Nephron (organoid): ENCODE measurements at regions not wholly inside any gene's neighbourhood (a gene's known extent, or its start where the extent isn't known, plus 50 kb on each side); places are given as distances from the start of the nearest gene placed in this dataset.

Experiments
- H3K27ac Mint-ChIP-seq, 3 experiments: 2 replicates each; pipeline ENCODE4 v1.8.0; 2020; ENCODE audit warnings: mixed read lengths in 3 of 3, mild to moderate bottlenecking in 2 of 3, moderate library complexity in 1 of 3
- H3K27me3 Mint-ChIP-seq: 2 replicates; pipeline ENCODE4 v1.8.0; 2021; ENCODE audit warnings: low read depth, mild to moderate bottlenecking, moderate library complexity, mixed read lengths
- H3K36me3 Mint-ChIP-seq: 2 replicates; pipeline ENCODE4 v1.8.0; 2020; ENCODE audit warnings: low read depth, mixed read lengths
- H3K4me1 Mint-ChIP-seq: 2 replicates; pipeline ENCODE4 v1.8.0; 2020; ENCODE audit warnings: mixed read lengths
- H3K4me3 Mint-ChIP-seq, 3 experiments: 2 replicates each; pipeline ENCODE4 v1.8.0; 2020; ENCODE audit warnings: mild to moderate bottlenecking in 3 of 3, mixed read lengths in 3 of 3, moderate library complexity in 2 of 3
- H3K9me3 Mint-ChIP-seq: 2 replicates; pipeline ENCODE4 v1.8.0; 2020; ENCODE audit warnings: mixed read lengths
- CTCF ChIP-seq, 3 experiments: fragments of 200-600 bp; sonication (generic); IDR thresholded peaks; one replicate each; pipeline ENCODE4 v1.5.0; 2021; ENCODE audit warnings: antibody characterized with exemption in 3 of 3; ENCODE audit not compliant: unreplicated experiment in 3 of 3

- no peak overlapping the region for H3K4me3 Mint-ChIP-seq
- H3K36me3 Mint-ChIP-seq = peaks cover 5% of the 10 kb centered on the region
- no peak overlapping the region for H3K27ac Mint-ChIP-seq
- H3K4me1 Mint-ChIP-seq = peaks cover 22% of the 10 kb centered on the region
- peaks cover under 1% of the 10 kb centered on the region for H3K27me3 Mint-ChIP-seq
- peaks cover 25% of the 10 kb centered on the region for H3K9me3 Mint-ChIP-seq
- TF ChIP-seq CTCF (IDR thresholded peaks at IDR 0.05; ENCODE audit: unreplicated experiment in 3 of 3) = no peak
Observed at GRCh38 chr2:236981701-236982485, 103.8 kb upstream of the COPS8 start.

GRCh38 chr2:236982693-236983455, 102.8 kb upstream of the COPS8 start:
- H3K27ac Mint-ChIP-seq = no peak overlapping the region
- TF ChIP-seq CTCF (IDR thresholded peaks at IDR 0.05; ENCODE audit: unreplicated experiment in 3 of 3) = no peak
- H3K36me3 Mint-ChIP-seq = peaks cover 5% of the 10 kb centered on the region
- H3K4me1 Mint-ChIP-seq = peaks cover 18% of the 10 kb centered on the region
- H3K27me3 Mint-ChIP-seq = peaks cover 6% of the 10 kb centered on the region
- H3K9me3 Mint-ChIP-seq = peaks cover 25% of the 10 kb centered on the region
- H3K4me3 Mint-ChIP-seq = no peak overlapping the region

GRCh38 chr2:236984046-236984445, 101.6 kb upstream of the COPS8 start:
- H3K36me3 Mint-ChIP-seq = peaks cover 5% of the 10 kb centered on the region
- H3K27ac Mint-ChIP-seq = no peak overlapping the region
- peaks cover 25% of the 10 kb centered on the region for H3K4me1 Mint-ChIP-seq
- TF ChIP-seq CTCF (IDR thresholded peaks at IDR 0.05; ENCODE audit: unreplicated experiment in 3 of 3) = no peak
- no peak overlapping the region for H3K4me3 Mint-ChIP-seq
- peaks cover 6% of the 10 kb centered on the region for H3K27me3 Mint-ChIP-seq
- H3K9me3 Mint-ChIP-seq = peaks cover 25% of the 10 kb centered on the region

- Mint-ChIP-seq H3K4me1 (peaks cover 33% of the 10 kb centered on the region), H3K27ac (peak overlapping the region in 2 of 3 experiments; percentile 7 to 78), H3K27me3 (peaks cover 6% of the 10 kb centered on the region), H3K4me3 (no peak overlapping the region), H3K9me3 (peaks cover 25% of the 10 kb centered on the region), H3K36me3 (peaks cover 5% of the 10 kb centered on the region)
- TF ChIP-seq CTCF (IDR thresholded peaks at IDR 0.05; ENCODE audit: unreplicated experiment in 3 of 3) = no peak
Observed at GRCh38 chr2:236985761-236986339, 99.8 kb upstream of the COPS8 start.

- peaks cover 24% of the 10 kb centered on the region for H3K9me3 Mint-ChIP-seq
- H3K4me1 Mint-ChIP-seq = peaks cover 36% of the 10 kb centered on the region
- H3K36me3 Mint-ChIP-seq = peaks cover 5% of the 10 kb centered on the region
- H3K27me3 Mint-ChIP-seq = peaks cover 6% of the 10 kb centered on the region
- H3K27ac Mint-ChIP-seq = no peak overlapping the region
- H3K4me3 Mint-ChIP-seq = no peak overlapping the region
- no peak for TF ChIP-seq CTCF (IDR thresholded peaks at IDR 0.05; ENCODE audit: unreplicated experiment in 3 of 3)
Observed at GRCh38 chr2:236986524-236987330, 99.0 kb upstream of the COPS8 start.
